ENCODE measurements at regions not wholly inside any gene's neighbourhood (a gene's known extent, or its start where the extent isn't known, plus 50 kb on each side); places are given as distances from the start of the nearest gene placed in this dataset.

GRCh38 chr14:84543859-84544258 lies 986.1 kb upstream of the FLRT2 start:
- ATAC-seq = no peak

GRCh38 chr14:84544486-84545131 lies 985.3 kb upstream of the FLRT2 start:
- H3K36me3 ChIP-seq (ENCODE audit: control insufficient read depth, insufficient read depth, low read length) = no peaks in the 10 kb centered on the region

More at GRCh38 chr14:84543859-84544258, 986.1 kb upstream of the FLRT2 start:
- no peaks in the 10 kb centered on the region for H3K36me3 Mint-ChIP-seq
- DNase-seq = no peak
- no peaks in the 10 kb centered on the region for H3K4me1 Mint-ChIP-seq
- no peaks in the 10 kb centered on the region for H3K36me3 ChIP-seq (ENCODE audit: control insufficient read depth, insufficient read depth, low read length)
- H3K27ac ChIP-seq (ENCODE audit: low read length) = no peak overlapping the region
- intact Hi-C loops (cut with micrococcal nuclease) = no loop called here
- H3K27me3 Mint-ChIP-seq (ENCODE audit: low read depth in 2 of 2) = no peaks in the 10 kb centered on the region
- H3K27me3 ChIP-seq (ENCODE audit: control insufficient read depth, insufficient read depth, low read length) = no peaks in the 10 kb centered on the region
- no peak overlapping the region for H3K4me3 ChIP-seq (ENCODE audit: low read length)
- WGBS (ENCODE audit: insufficient coverage) = 83% methylated on average over 1 of the region's 1 CpG
- no peak overlapping the region for H3K27ac Mint-ChIP-seq
- peaks cover 3 to 4% of the 10 kb centered on the region in 2 donors for H3K9me3 Mint-ChIP-seq
- no peak overlapping the region for H3K4me3 Mint-ChIP-seq
- no peaks in the 10 kb centered on the region for H3K4me1 ChIP-seq (ENCODE audit: control insufficient read depth, insufficient read depth, low read length)
- peaks cover 3% of the 10 kb centered on the region for H3K9me3 ChIP-seq (ENCODE audit: control insufficient read depth, insufficient read depth, low read length)
- no peak for TF ChIP-seq CTCF (IDR thresholded peaks at IDR 0.05)

GRCh38 chr14:84546236-84546635 lies 983.7 kb upstream of the FLRT2 start:
- Mint-ChIP-seq H3K4me1 (no peaks in the 10 kb centered on the region), H3K27ac (no peak overlapping the region), H3K4me3 (no peak overlapping the region), H3K27me3 (ENCODE audit: low read depth in 2 of 2) (no peaks in the 10 kb centered on the region), H3K9me3 (peaks cover 9 to 13% of the 10 kb centered on the region in 2 donors), H3K36me3 (no peaks in the 10 kb centered on the region)
- Histone ChIP-seq H3K9me3 (ENCODE audit: control insufficient read depth, insufficient read depth, low read length) (peaks cover 3% of the 10 kb centered on the region), H3K27ac (ENCODE audit: low read length) (no peak overlapping the region), H3K27me3 (ENCODE audit: control insufficient read depth, insufficient read depth, low read length) (no peaks in the 10 kb centered on the region), H3K4me3 (ENCODE audit: low read length) (no peak overlapping the region), H3K4me1 (ENCODE audit: control insufficient read depth, insufficient read depth, low read length) (no peaks in the 10 kb centered on the region), H3K36me3 (ENCODE audit: control insufficient read depth, insufficient read depth, low read length) (no peaks in the 10 kb centered on the region)
- no peak for ATAC-seq
- no peak for DNase-seq
- no peak for TF ChIP-seq CTCF (IDR thresholded peaks at IDR 0.05)
- intact Hi-C loops (cut with micrococcal nuclease) = no loop called here
- 48% methylated on average over 2 of the region's 2 CpGs for WGBS (ENCODE audit: insufficient coverage)

More at GRCh38 chr14:84544486-84545131, 985.3 kb upstream of the FLRT2 start:
- Histone ChIP-seq H3K4me3 (ENCODE audit: low read length) (no peak overlapping the region), H3K27me3 (ENCODE audit: control insufficient read depth, insufficient read depth, low read length) (no peaks in the 10 kb centered on the region), H3K4me1 (ENCODE audit: control insufficient read depth, insufficient read depth, low read length) (no peaks in the 10 kb centered on the region), H3K9me3 (ENCODE audit: control insufficient read depth, insufficient read depth, low read length) (peaks cover 3% of the 10 kb centered on the region), H3K27ac (ENCODE audit: low read length) (no peak overlapping the region)
- no peaks in the 10 kb centered on the region for H3K4me1 Mint-ChIP-seq
- no peak overlapping the region for H3K4me3 Mint-ChIP-seq
- intact Hi-C loops (cut with micrococcal nuclease) = no loop called here
- DNase-seq = no peak
- no peaks in the 10 kb centered on the region for H3K27me3 Mint-ChIP-seq (ENCODE audit: low read depth in 2 of 2)
- no peaks in the 10 kb centered on the region for H3K36me3 Mint-ChIP-seq
- H3K9me3 Mint-ChIP-seq = peaks cover 5 to 8% of the 10 kb centered on the region in 2 donors
- 56% methylated on average over 5 of the region's 6 CpGs for WGBS (ENCODE audit: insufficient coverage)
- TF ChIP-seq CTCF (IDR thresholded peaks at IDR 0.05) = no peak
- H3K27ac Mint-ChIP-seq = no peak overlapping the region
- no peak for ATAC-seq

- no peaks in the 10 kb centered on the region for H3K4me1 ChIP-seq (ENCODE audit: control insufficient read depth, insufficient read depth, low read length)
- DNase-seq = no peak
- no peaks in the 10 kb centered on the region for H3K27me3 ChIP-seq (ENCODE audit: control insufficient read depth, insufficient read depth, low read length)
- WGBS (ENCODE audit: insufficient coverage) = 83% methylated on average over 1 of the region's 3 CpGs
- intact Hi-C loops (cut with micrococcal nuclease) = no loop called here
- H3K4me3 ChIP-seq (ENCODE audit: low read length) = no peak overlapping the region
- H3K9me3 Mint-ChIP-seq = peaks cover 16 to 20% of the 10 kb centered on the region in 2 donors
- no peak overlapping the region for H3K27ac Mint-ChIP-seq
- no peak for TF ChIP-seq CTCF (IDR thresholded peaks at IDR 0.05)
- no peak overlapping the region for H3K27ac ChIP-seq (ENCODE audit: low read length)
- H3K27me3 Mint-ChIP-seq (ENCODE audit: low read depth in 2 of 2) = no peaks in the 10 kb centered on the region
- no peak overlapping the region for H3K4me3 Mint-ChIP-seq
- H3K36me3 Mint-ChIP-seq = peaks cover 8% of the 10 kb centered on the region
- no peak for ATAC-seq
- H3K4me1 Mint-ChIP-seq = no peaks in the 10 kb centered on the region
- no peaks in the 10 kb centered on the region for H3K36me3 ChIP-seq (ENCODE audit: control insufficient read depth, insufficient read depth, low read length)
- peaks cover 14% of the 10 kb centered on the region for H3K9me3 ChIP-seq (ENCODE audit: control insufficient read depth, insufficient read depth, low read length)
Measured at GRCh38 chr14:84554136-84554535, 975.8 kb upstream of the FLRT2 start.

All from natural killer cell (primary cell).